ENCODE measurements at regions not wholly inside any gene's neighbourhood (a gene's known extent, or its start where the extent isn't known, plus 50 kb on each side); places are given as distances from the start of the nearest gene placed in this dataset.
"Not testable (repeated sequence)": the region's sequence is repeated elsewhere in the genome, so short reads cannot be mapped to it uniquely, and the experiment has no call there.

DNA sequence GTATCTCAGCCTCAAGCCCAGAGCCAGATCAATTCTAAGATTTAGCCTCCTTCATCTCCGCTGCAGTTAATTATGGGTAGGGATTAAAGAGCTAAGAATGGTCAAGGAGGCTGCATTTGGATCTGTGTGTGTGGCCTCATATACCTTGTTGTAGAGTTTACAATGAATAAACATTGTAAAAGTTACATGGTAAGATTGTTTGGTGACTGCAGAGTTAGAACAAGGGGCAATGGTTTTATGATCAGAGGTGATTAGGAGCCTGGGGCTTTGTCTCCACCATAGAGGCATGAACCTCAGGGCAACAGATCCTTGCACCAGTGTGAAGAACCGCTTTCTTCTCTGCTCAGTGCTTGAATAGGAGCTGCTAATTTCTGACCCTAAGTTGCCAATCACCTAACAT lies 77.0 kb upstream of the MARK1 start:
- Histone ChIP-seq H4K20me1 (ENCODE audit: insufficient read depth) (no peaks in the 10 kb centered on the region), H3K27me3 (ENCODE audit: insufficient read depth) (peaks cover 3% of the 10 kb centered on the region; the same call in 1 of the 2 replicates), H3K79me2 (ENCODE audit: insufficient read depth) (no peaks in the 10 kb centered on the region), H3K9ac (no peak overlapping the region), H3K36me3 (replicated peaks in 1 of 2; ENCODE audit: control insufficient read depth in 1 of 2, insufficient read depth in 2 of 2, low read length in 1 of 2) (no peaks in the 10 kb centered on the region), H3K9me3 (no peaks in the 10 kb centered on the region), H2AFZ (ENCODE audit: low read depth) (no peak overlapping the region), H3K4me3 (ENCODE audit: low read depth in 2 of 2, low read length in 1 of 2) (no peak overlapping the region), H3K4me2 (no peak overlapping the region), H3K9me2 (no peaks in the 10 kb centered on the region), H3K27ac (ENCODE audit: low read depth in 2 of 2, low read length in 1 of 2) (no peak overlapping the region), H3F3A (replicated peaks; ENCODE audit: insufficient read depth) (no peaks in the 10 kb centered on the region), H3K4me1 (ENCODE audit: control insufficient read depth in 1 of 2, insufficient read depth in 2 of 2, low read depth in 1 of 2, low read length in 1 of 2) (no peaks in the 10 kb centered on the region; a peak in 2 of 4 replicates)
- CTCF ChIA-PET: interaction anchor here (1.4 to 1.6 kb wide), 3 partner anchors 35 to 324 kb away, joined by 3 to 4 read pairs (median 4); no protein-coding TSS in a partner anchor
- 72% methylated on average over 2 of the region's 2 CpGs for WGBS (ENCODE audit: low lambda C conversion rate)
- TF ChIP-seq SMC3 (IDR thresholded peaks at IDR 0.05; ENCODE audit: low read depth, low read length): no peak
- TF ChIP-seq FOXJ3 (CRISPR knock-in tag; IDR thresholded peaks at IDR 0.05): no peak
- TF ChIP-seq MEF2A (IDR thresholded peaks at IDR 0.05; ENCODE audit: borderline replicate concordance, low read depth): no peak
- no peak for TF ChIP-seq NFIC (IDR thresholded peaks at IDR 0.05; ENCODE audit: borderline replicate concordance)
- TF ChIP-seq, protein P1, sequence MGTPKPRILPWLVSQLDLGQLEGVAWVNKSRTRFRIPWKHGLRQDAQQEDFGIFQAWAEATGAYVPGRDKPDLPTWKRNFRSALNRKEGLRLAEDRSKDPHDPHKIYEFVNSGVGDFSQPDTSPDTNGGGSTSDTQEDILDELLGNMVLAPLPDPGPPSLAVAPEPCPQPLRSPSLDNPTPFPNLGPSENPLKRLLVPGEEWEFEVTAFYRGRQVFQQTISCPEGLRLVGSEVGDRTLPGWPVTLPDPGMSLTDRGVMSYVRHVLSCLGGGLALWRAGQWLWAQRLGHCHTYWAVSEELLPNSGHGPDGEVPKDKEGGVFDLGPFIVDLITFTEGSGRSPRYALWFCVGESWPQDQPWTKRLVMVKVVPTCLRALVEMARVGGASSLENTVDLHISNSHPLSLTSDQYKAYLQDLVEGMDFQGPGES (IDR thresholded peaks at IDR 0.05; ENCODE audit: low read depth, low read length): no peak
- no peak for TF ChIP-seq NRF1 (IDR thresholded peaks at IDR 0.05; ENCODE audit: low read depth, low read length)
- TF ChIP-seq GATA2 (CRISPR knock-in tag; IDR thresholded peaks at IDR 0.05): no peak
- TF ChIP-seq TAF1 (IDR thresholded peaks at IDR 0.05; ENCODE audit: borderline replicate concordance, low read depth, low read length): no peak
- TF ChIP-seq ELF1 (IDR thresholded peaks at IDR 0.05): no peak
- no peak for TF ChIP-seq FOXM1 (IDR thresholded peaks at IDR 0.05; ENCODE audit: low read depth)
- no peak for TF ChIP-seq RAD21 (IDR thresholded peaks at IDR 0.05; ENCODE audit: low read length)
- POLR2A ChIA-PET: no interaction called here
- DNase-seq: no peak

DNA sequence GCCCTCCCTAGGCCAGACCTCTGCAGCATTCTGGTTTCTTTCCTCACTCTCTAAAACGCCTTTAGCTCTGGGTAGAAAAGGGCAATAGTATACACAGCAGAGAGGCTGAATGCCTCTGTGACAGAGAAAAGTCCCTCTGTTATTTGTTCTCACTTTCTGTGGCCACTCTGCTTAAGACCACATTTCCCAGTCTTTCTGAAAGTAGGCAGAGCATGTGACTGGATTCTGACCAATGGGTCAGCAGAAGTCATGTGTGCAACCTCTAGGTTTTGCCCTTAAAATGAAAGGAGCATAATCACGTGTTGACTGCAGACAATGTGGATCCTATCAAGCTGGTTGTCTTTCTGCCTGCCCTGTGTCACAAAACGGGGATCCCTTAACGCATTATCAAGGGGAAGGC lies 79.7 kb upstream of the MARK1 start:
- 37% methylated on average over 4 of the region's 4 CpGs for WGBS (ENCODE audit: low lambda C conversion rate)
- H3K27ac ChIP-seq (ENCODE audit: low read depth in 2 of 2, low read length in 1 of 2): no peak overlapping the region
- H3K79me2 ChIP-seq (ENCODE audit: insufficient read depth): no peaks in the 10 kb centered on the region
- H3F3A ChIP-seq (replicated peaks; ENCODE audit: insufficient read depth): no peaks in the 10 kb centered on the region
- no peak overlapping the region for H3K4me3 ChIP-seq (ENCODE audit: low read depth in 2 of 2, low read length in 1 of 2)
- H3K9me3 ChIP-seq: no peaks in the 10 kb centered on the region
- DNase-seq: no peak
- no peak overlapping the region for H3K9ac ChIP-seq
- TF ChIP-seq GABPA (IDR thresholded peaks at IDR 0.05; ENCODE audit: low read depth) (no peak), TEAD4 (IDR thresholded peaks at IDR 0.05; ENCODE audit: borderline replicate concordance, insufficient read depth) (no peak), FOSL2 (IDR thresholded peaks at IDR 0.05; ENCODE audit: borderline replicate concordance, low read depth) (no peak), SIN3A (IDR thresholded peaks at IDR 0.05; ENCODE audit: borderline replicate concordance, low read depth, low read length) (no peak), YY1 (IDR thresholded peaks at IDR 0.05; ENCODE audit: low read depth) (no peak), SMC3 (IDR thresholded peaks at IDR 0.05; ENCODE audit: low read depth, low read length) (no peak), RAD21 (IDR thresholded peaks at IDR 0.05; ENCODE audit: low read length) (no peak), CHD2 (IDR thresholded peaks at IDR 0.05; ENCODE audit: low read length, partially characterized antibody) (no peak)
- TF ChIP-seq, protein P2, sequence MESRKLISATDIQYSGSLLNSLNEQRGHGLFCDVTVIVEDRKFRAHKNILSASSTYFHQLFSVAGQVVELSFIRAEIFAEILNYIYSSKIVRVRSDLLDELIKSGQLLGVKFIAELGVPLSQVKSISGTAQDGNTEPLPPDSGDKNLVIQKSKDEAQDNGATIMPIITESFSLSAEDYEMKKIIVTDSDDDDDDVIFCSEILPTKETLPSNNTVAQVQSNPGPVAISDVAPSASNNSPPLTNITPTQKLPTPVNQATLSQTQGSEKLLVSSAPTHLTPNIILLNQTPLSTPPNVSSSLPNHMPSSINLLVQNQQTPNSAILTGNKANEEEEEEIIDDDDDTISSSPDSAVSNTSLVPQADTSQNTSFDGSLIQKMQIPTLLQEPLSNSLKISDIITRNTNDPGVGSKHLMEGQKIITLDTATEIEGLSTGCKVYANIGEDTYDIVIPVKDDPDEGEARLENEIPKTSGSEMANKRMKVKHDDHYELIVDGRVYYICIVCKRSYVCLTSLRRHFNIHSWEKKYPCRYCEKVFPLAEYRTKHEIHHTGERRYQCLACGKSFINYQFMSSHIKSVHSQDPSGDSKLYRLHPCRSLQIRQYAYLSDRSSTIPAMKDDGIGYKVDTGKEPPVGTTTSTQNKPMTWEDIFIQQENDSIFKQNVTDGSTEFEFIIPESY (IDR thresholded peaks at IDR 0.05; ENCODE audit: borderline replicate concordance, low read depth): no peak
- peaks cover 3% of the 10 kb centered on the region; the same call in 1 of the 2 replicates for H3K27me3 ChIP-seq (ENCODE audit: insufficient read depth)
- H2AFZ ChIP-seq (ENCODE audit: low read depth): no peak overlapping the region
- no peak overlapping the region for H3K4me2 ChIP-seq
- H3K36me3 ChIP-seq (replicated peaks in 1 of 2; ENCODE audit: control insufficient read depth in 1 of 2, insufficient read depth in 2 of 2, low read length in 1 of 2): no peaks in the 10 kb centered on the region
- CTCF ChIA-PET: interaction anchor here (1.0 to 1.6 kb wide), 3 partner anchors 11 to 20 kb away, joined by 3 to 4 read pairs (median 3); no protein-coding TSS in a partner anchor
- no peaks in the 10 kb centered on the region for H3K9me2 ChIP-seq
- no peaks in the 10 kb centered on the region for H4K20me1 ChIP-seq (ENCODE audit: insufficient read depth)
- POLR2A ChIA-PET: no interaction called here
- H3K4me1 ChIP-seq (ENCODE audit: control insufficient read depth in 1 of 2, insufficient read depth in 2 of 2, low read depth in 1 of 2, low read length in 1 of 2): no peaks in the 10 kb centered on the region; a peak in 2 of 4 replicates

GRCh38 chr1:220444586-220444985 lies 83.3 kb upstream of the MARK1 start:
- H3K4me2 ChIP-seq; H4K20me1 ChIP-seq (ENCODE audit: insufficient read depth); H3K4me3 ChIP-seq (ENCODE audit: low read depth in 2 of 2, low read length in 1 of 2); H3K79me2 ChIP-seq (ENCODE audit: insufficient read depth); H3K9ac ChIP-seq; CTCF ChIA-PET; H3K27ac ChIP-seq (ENCODE audit: low read depth in 2 of 2, low read length in 1 of 2); H3K9me3 ChIP-seq; H3K4me1 ChIP-seq (ENCODE audit: control insufficient read depth in 1 of 2, insufficient read depth in 2 of 2, low read depth in 1 of 2, low read length in 1 of 2); H2AFZ ChIP-seq (ENCODE audit: low read depth); H3F3A ChIP-seq (replicated peaks; ENCODE audit: insufficient read depth); POLR2A ChIA-PET; DNase-seq; H3K36me3 ChIP-seq (replicated peaks in 1 of 2; ENCODE audit: control insufficient read depth in 1 of 2, insufficient read depth in 2 of 2, low read length in 1 of 2); H3K27me3 ChIP-seq (ENCODE audit: insufficient read depth); H3K9me2 ChIP-seq: not testable (repeated sequence)
- 73% methylated on average over 3 of the region's 3 CpGs for WGBS (ENCODE audit: low lambda C conversion rate)
